Stimulated activated naive CD8-positive, alpha-beta T cell treated with anti-CD3 and anti-CD28 coated beads, Interleukin-15, amount 100 ng/mL, for 72 hours (primary cell): ENCODE measurements at regions not wholly inside any gene's neighbourhood (a gene's known extent, or its start where the extent isn't known, plus 50 kb on each side); places are given as distances from the start of the nearest gene placed in this dataset.
"Not testable (repeated sequence)": the region's sequence is repeated elsewhere in the genome, so short reads cannot be mapped to it uniquely, and the experiment has no call there.

ENCODE experiments used
- ATAC-seq: fragments of 150-1000 bp; cut with Tn5 transposase; 2 replicates; pipeline ENCODE4 v1.10.0; 2021; ENCODE audit warnings: mild to moderate bottlenecking, moderate library complexity
- DNase-seq, 2 donors: peaks; one replicate each; pipeline ENCODE4 v3.0.0; 2021 to 2022
- H3K27ac Mint-ChIP-seq, 2 donors: one replicate each; pipeline ENCODE4 v1.8.0; 2022; ENCODE audit warnings: mild to moderate bottlenecking in 2 of 2, mixed read lengths in 2 of 2, moderate library complexity in 2 of 2
- H3K27me3 Mint-ChIP-seq: one replicate; pipeline ENCODE4 v1.8.0; 2022; ENCODE audit warnings: mixed read lengths
- H3K4me1 Mint-ChIP-seq: one replicate; pipeline ENCODE4 v1.8.0; 2022; ENCODE audit warnings: mild to moderate bottlenecking, mixed read lengths
- H3K4me3 Mint-ChIP-seq, 2 donors: one replicate each; pipeline ENCODE4 v1.8.0; 2022; ENCODE audit warnings: mild to moderate bottlenecking in 2 of 2, mixed read lengths in 2 of 2, moderate library complexity in 1 of 2
- H3K9me3 Mint-ChIP-seq, 2 donors: one replicate each; pipeline ENCODE4 v1.8.0; 2022; ENCODE audit warnings: mixed read lengths in 2 of 2

- ATAC-seq: no peak
- DNase-seq: no peak
- no peaks in the 10 kb centered on the region for H3K27me3 Mint-ChIP-seq
- H3K27ac Mint-ChIP-seq: no peak overlapping the region
- no peaks in the 10 kb centered on the region for H3K4me1 Mint-ChIP-seq
- H3K9me3 Mint-ChIP-seq: no peaks in the 10 kb centered on the region
- H3K4me3 Mint-ChIP-seq: no peak overlapping the region
Measured at GRCh38 chr11:87455180-87455579, 417.4 kb downstream of the TMEM135 start.

DNA sequence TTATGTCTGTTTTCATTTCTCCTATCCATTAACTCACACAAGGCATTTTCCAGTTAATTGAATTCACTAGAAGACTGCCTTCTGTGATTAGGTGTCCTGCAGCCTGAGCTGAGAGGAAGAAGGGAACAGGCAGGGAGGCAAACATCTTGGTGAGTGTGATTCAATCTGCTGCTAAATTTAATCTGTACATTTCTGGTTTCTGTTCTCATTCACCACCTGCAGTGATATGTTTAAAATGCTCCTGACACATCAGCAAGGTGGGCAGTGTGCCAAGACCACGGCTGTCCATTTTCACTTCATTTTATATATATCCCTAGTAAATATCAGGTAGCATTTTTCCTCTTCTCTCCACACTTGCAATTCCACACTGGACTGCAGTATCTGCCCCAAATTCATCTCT, 416.5 kb downstream of the TMEM135 start:
- no peaks in the 10 kb centered on the region for H3K27me3 Mint-ChIP-seq
- H3K4me3 Mint-ChIP-seq: no peak overlapping the region
- DNase-seq (no peak), ATAC-seq (no peak)
- H3K9me3 Mint-ChIP-seq: no peaks in the 10 kb centered on the region
- no peaks in the 10 kb centered on the region for H3K4me1 Mint-ChIP-seq
- no peak overlapping the region for H3K27ac Mint-ChIP-seq

DNA sequence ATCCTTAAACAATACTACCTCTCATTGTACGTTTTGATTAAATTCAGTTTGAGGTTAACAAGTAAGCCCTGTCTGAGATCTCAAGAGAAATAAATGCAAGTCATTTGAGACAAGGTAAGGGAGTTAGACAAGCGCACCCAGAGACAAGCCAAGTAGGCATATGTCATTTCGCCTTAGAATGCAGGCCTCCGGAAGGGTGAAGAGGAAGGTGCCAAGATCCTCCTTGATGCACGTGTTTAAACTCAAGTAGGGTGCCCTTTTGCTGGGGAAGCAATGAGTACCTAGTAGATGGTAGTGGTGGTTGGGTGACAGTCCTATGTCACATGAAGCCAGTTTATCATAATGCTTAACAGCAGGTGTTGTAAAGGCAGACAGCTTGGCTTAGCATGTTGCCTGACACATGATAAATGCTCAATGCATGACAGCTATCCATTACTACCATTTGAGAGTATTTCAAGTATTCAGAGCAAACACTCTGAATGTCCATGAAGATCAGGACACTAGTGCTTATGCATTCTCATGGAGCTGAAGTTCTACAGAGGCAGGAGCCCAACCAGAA, 415.9 kb downstream of the TMEM135 start:
- Mint-ChIP-seq H3K9me3 (no peaks in the 10 kb centered on the region), H3K27ac (no peak overlapping the region), H3K4me1 (no peaks in the 10 kb centered on the region), H3K27me3 (no peaks in the 10 kb centered on the region), H3K4me3 (no peak overlapping the region)
- ATAC-seq: no peak
- DNase-seq: no peak

- not testable (repeated sequence) for H3K27me3 Mint-ChIP-seq, ATAC-seq, DNase-seq, H3K27ac Mint-ChIP-seq, H3K4me3 Mint-ChIP-seq, H3K4me1 Mint-ChIP-seq, H3K9me3 Mint-ChIP-seq
Measured at GRCh38 chr11:87452025-87452424, 414.3 kb downstream of the TMEM135 start.

DNA sequence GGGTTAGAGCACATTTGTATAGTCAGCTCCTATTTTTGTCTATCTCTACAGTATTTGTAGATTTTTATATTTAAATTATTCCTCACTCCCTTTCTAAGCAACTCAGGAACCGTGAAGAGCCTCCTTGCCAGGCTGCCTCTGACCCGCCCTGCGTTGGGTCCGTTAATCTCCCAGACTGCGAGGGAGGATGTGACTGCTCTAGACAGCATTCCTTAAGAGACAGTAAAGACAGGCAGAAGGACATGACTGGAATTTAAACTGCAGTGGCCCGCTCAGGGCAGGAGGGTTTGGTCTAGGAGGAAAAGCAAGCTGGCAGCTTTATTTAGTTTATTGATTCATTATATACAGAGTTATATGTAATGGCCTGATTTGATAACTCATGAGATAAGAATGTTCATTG, 413.7 kb downstream of the TMEM135 start:
- Mint-ChIP-seq H3K27me3 (peaks cover 11% of the 10 kb centered on the region), H3K9me3 (no peaks in the 10 kb centered on the region), H3K27ac (no peak overlapping the region), H3K4me3 (no peak overlapping the region), H3K4me1 (no peaks in the 10 kb centered on the region)
- ATAC-seq: no peak
- no peak for DNase-seq

GRCh38 chr11:87447606-87448005, 409.9 kb downstream of the TMEM135 start:
- Mint-ChIP-seq H3K4me1 (no peaks in the 10 kb centered on the region), H3K9me3 (no peaks in the 10 kb centered on the region), H3K27me3 (peaks cover 12% of the 10 kb centered on the region), H3K4me3 (no peak overlapping the region), H3K27ac (no peak overlapping the region)
- DNase-seq (no peak), ATAC-seq (no peak)

GRCh38 chr11:87444993-87445392, 407.3 kb downstream of the TMEM135 start:
- H3K27me3 Mint-ChIP-seq: peaks cover 18% of the 10 kb centered on the region
- no peaks in the 10 kb centered on the region for H3K9me3 Mint-ChIP-seq

GRCh38 chr11:87443707-87444106, 406.0 kb downstream of the TMEM135 start:
- ATAC-seq (no peak), DNase-seq (no peak)
- Mint-ChIP-seq H3K9me3 (no peaks in the 10 kb centered on the region), H3K4me1 (no peaks in the 10 kb centered on the region), H3K27me3 (peaks cover 30% of the 10 kb centered on the region), H3K4me3 (no peak overlapping the region), H3K27ac (no peak overlapping the region)

More at GRCh38 chr11:87444993-87445392, 407.3 kb downstream of the TMEM135 start:
- Mint-ChIP-seq H3K4me1 (no peaks in the 10 kb centered on the region), H3K4me3 (no peak overlapping the region), H3K27ac (no peak overlapping the region)
- DNase-seq (no peak), ATAC-seq (no peak)

DNA sequence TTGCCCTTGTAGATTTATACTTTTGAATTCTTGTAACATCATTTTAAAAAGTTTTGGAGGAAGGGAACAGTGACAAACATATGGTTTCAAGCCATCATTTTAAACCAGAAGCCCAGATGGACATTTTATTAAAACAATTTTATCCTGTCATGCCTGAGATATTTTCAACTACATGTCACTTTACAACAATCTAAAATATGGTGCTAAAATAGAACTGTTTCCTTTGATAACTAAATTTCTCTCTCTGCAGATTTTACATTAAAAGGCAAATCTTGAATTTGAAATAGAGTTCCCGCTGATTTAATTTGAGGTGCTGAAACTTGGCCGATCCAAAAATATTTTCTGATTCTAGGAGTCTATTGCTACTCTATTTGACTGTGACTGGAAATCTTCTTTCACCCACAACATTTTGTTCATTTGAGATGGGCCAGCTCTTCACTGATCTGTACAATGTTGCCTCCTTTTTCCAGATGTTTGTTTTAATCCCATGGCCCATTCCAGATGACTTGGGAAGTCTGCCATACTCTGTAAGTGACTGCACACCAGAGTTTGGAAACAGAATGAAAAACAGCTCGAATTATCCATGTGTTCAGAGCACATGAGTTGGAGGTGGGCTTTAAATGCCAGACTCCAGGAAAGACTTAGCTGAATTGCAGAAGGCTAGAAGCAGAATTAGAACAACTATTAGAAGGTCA, 402.5 kb downstream of the TMEM135 start:
- Mint-ChIP-seq H3K27me3 (peaks cover 20% of the 10 kb centered on the region), H3K4me3 (no peak overlapping the region), H3K27ac (no peak overlapping the region), H3K4me1 (no peaks in the 10 kb centered on the region), H3K9me3 (no peaks in the 10 kb centered on the region)
- ATAC-seq (no peak), DNase-seq (no peak)

DNA sequence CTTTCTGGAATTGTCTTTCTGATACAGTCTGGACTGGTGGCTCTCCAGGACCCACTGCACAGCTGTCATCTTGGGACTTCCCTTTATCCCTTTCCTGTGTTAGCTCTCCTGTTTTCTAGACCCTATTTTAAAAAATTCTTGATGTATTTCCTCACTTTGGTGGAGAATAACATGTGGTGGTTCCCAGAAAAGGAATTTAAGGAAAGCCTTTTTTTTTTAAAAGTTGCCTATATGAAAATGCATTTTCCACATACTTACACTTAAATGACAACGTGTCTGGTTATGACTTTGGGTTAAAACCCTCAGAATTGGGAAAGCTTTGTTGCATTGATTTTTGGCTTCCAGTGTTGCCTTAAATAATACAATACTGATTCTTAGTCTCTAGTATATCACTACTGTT, 400.7 kb downstream of the TMEM135 start:
- Mint-ChIP-seq H3K27ac (no peak overlapping the region), H3K27me3 (peaks cover 20% of the 10 kb centered on the region), H3K9me3 (no peaks in the 10 kb centered on the region), H3K4me1 (no peaks in the 10 kb centered on the region), H3K4me3 (no peak overlapping the region)
- ATAC-seq (no peak), DNase-seq (no peak)

DNA sequence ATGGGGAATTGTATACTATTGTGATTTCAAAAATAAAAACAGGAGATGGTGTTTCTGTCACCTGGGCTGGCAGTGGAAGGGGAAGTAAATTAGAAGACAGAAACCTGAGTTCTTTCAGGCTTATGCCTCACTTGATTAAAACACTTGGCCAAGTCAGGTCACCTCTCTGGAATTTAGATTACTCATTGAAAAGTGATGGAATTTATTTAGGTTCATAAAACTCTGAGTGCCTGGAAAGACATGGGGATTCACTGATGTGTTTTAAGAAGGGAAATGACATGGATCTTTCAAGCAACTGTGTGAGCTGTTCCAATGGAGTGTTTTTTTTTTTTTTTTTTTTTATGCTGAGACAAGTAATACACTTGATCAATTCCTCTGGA, 400.1 kb downstream of the TMEM135 start:
- no peak for ATAC-seq
- DNase-seq: no peak
- no peak overlapping the region for H3K4me3 Mint-ChIP-seq
- H3K4me1 Mint-ChIP-seq: no peaks in the 10 kb centered on the region
- H3K27me3 Mint-ChIP-seq: peaks cover 20% of the 10 kb centered on the region
- H3K27ac Mint-ChIP-seq: no peak overlapping the region
- no peaks in the 10 kb centered on the region for H3K9me3 Mint-ChIP-seq

- DNase-seq: no peak
- no peak for ATAC-seq
- no peaks in the 10 kb centered on the region for H3K4me1 Mint-ChIP-seq
- no peak overlapping the region for H3K4me3 Mint-ChIP-seq
- H3K9me3 Mint-ChIP-seq: no peaks in the 10 kb centered on the region
- no peak overlapping the region for H3K27ac Mint-ChIP-seq
- H3K27me3 Mint-ChIP-seq: peaks cover 20% of the 10 kb centered on the region
Measured at GRCh38 chr11:87437133-87437843, 399.6 kb downstream of the TMEM135 start.

DNA sequence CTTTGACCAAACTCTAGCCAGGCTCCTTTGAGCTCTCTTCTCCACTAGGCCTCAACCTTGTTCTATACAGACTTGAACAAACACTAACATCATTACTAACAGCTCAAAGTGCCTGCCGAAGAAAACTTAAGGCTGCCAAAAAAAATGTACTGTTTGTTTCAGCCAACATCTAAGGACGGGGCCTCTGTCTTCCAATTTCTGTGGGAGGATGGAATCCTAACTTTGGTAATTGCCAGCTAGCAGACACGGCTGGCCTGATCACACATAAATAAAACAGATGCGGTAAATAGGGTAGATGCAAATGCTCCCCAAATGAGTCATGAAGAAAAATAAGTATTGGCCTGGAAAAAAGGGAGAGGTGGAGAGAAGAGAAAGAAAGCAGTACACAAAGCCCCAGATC, 394.3 kb downstream of the TMEM135 start:
- H3K9me3 Mint-ChIP-seq: no peaks in the 10 kb centered on the region
- no peak for DNase-seq
- ATAC-seq: no peak
- no peaks in the 10 kb centered on the region for H3K4me1 Mint-ChIP-seq
- no peak overlapping the region for H3K4me3 Mint-ChIP-seq
- no peaks in the 10 kb centered on the region for H3K27me3 Mint-ChIP-seq
- H3K27ac Mint-ChIP-seq: no peak overlapping the region

- Mint-ChIP-seq H3K27ac (no peak overlapping the region), H3K9me3 (no peaks in the 10 kb centered on the region), H3K4me1 (no peaks in the 10 kb centered on the region), H3K4me3 (no peak overlapping the region), H3K27me3 (no peaks in the 10 kb centered on the region)
- no peak for DNase-seq
- ATAC-seq: peak; percentile 29
Measured at GRCh38 chr11:87431392-87431791, 393.7 kb downstream of the TMEM135 start.

- DNase-seq (no peak), ATAC-seq (no peak)
- Mint-ChIP-seq H3K27me3 (no peaks in the 10 kb centered on the region), H3K4me3 (no peak overlapping the region), H3K27ac (no peak overlapping the region), H3K4me1 (no peaks in the 10 kb centered on the region), H3K9me3 (no peaks in the 10 kb centered on the region)
Measured at GRCh38 chr11:87430821-87431220, 393.1 kb downstream of the TMEM135 start.

GRCh38 chr11:87429996-87430395, 392.3 kb downstream of the TMEM135 start:
- ATAC-seq (no peak), DNase-seq (no peak)
- H3K27me3 Mint-ChIP-seq: no peaks in the 10 kb centered on the region
- no peak overlapping the region for H3K4me3 Mint-ChIP-seq
- H3K4me1 Mint-ChIP-seq: no peaks in the 10 kb centered on the region
- H3K9me3 Mint-ChIP-seq: no peaks in the 10 kb centered on the region
- no peak overlapping the region for H3K27ac Mint-ChIP-seq
